ENCODE measurements at regions not wholly inside any gene's neighbourhood (a gene's known extent, or its start where the extent isn't known, plus 50 kb on each side); places are given as distances from the start of the nearest gene placed in this dataset.

GRCh38 chr6:33860006-33860405, 56.2 kb upstream of the MLN start:
- no peak overlapping the region for H3K27ac ChIP-seq (ENCODE audit: low read depth, low read length)
- CTCF ChIA-PET: no interaction called here
- TF ChIP-seq, protein P1, sequence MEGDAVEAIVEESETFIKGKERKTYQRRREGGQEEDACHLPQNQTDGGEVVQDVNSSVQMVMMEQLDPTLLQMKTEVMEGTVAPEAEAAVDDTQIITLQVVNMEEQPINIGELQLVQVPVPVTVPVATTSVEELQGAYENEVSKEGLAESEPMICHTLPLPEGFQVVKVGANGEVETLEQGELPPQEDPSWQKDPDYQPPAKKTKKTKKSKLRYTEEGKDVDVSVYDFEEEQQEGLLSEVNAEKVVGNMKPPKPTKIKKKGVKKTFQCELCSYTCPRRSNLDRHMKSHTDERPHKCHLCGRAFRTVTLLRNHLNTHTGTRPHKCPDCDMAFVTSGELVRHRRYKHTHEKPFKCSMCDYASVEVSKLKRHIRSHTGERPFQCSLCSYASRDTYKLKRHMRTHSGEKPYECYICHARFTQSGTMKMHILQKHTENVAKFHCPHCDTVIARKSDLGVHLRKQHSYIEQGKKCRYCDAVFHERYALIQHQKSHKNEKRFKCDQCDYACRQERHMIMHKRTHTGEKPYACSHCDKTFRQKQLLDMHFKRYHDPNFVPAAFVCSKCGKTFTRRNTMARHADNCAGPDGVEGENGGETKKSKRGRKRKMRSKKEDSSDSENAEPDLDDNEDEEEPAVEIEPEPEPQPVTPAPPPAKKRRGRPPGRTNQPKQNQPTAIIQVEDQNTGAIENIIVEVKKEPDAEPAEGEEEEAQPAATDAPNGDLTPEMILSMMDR (IDR thresholded peaks at IDR 0.05; ENCODE audit: low read depth, low read length): no peak
- POLR2A ChIA-PET: no interaction called here
- peaks cover 42% of the 10 kb centered on the region for H3K27me3 ChIP-seq (ENCODE audit: control insufficient read depth, insufficient read depth, low read length)
- DNase-seq (ENCODE audit: low read depth, low spot score): no peak
- H3K9me3 ChIP-seq (ENCODE audit: control insufficient read depth, insufficient read depth, low read length): no peaks in the 10 kb centered on the region; the same call in 1 of the 2 replicates
- H3K4me3 ChIP-seq (ENCODE audit: low read depth, low read length): no peak overlapping the region

DNA sequence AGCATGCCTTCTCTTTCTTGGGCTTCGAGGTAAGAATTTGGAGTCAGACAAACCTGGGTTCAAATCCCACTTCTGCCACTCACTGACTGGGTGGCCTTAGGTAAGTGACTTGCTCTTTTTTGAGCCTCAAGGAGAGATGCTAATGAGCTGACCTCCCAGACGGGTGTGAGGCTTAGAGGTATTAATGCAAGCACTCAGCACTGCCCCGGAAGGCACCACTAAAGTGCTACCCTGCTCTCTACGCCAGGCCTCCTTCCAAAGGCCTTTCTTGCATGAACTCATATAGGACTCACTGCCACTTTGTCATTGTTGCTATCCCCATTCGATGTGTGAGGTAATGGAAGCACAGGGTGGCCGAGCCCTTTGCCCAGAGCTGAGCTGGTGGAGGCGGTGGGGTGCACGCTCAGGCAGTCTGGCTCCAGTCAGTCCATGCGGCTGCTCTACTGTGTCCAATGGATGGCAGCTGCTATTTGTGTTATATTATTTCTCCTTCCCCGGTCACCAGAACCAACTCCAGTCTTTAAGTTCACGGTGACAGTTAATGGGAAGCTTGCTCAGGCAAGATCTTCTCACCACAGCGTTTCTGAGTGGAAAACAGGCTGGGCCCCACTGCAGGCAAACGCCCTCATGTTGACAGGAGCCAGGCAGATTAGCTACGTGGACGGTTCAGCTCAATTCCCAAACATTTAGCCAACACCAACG, 55.2 kb upstream of the MLN start:
- CTCF ChIA-PET: interaction anchor here (0.6 to 0.7 kb wide), 2 partner anchors 148 to 168 kb away, joined by 3 read pairs; partner anchors contain the start of gene UQCC2
- peaks cover 46% of the 10 kb centered on the region for H3K27me3 ChIP-seq (ENCODE audit: control insufficient read depth, insufficient read depth, low read length)

GRCh38 chr6:33857932-33858475, 54.2 kb upstream of the MLN start:
- Histone ChIP-seq H3K27ac (ENCODE audit: low read depth, low read length) (no peak overlapping the region), H3K9me3 (ENCODE audit: control insufficient read depth, insufficient read depth, low read length) (no peaks in the 10 kb centered on the region; the same call in 1 of the 2 replicates), H3K4me3 (ENCODE audit: low read depth, low read length) (no peak overlapping the region), H3K27me3 (ENCODE audit: control insufficient read depth, insufficient read depth, low read length) (peaks cover 41% of the 10 kb centered on the region)
- no peak for DNase-seq (ENCODE audit: low read depth, low spot score)
- POLR2A ChIA-PET: no interaction called here
- TF ChIP-seq, protein P1 (IDR thresholded peaks at IDR 0.05; ENCODE audit: low read depth, low read length): no peak
- CTCF ChIA-PET: interaction anchor here (0.6 kb wide), 1 partner anchor 147 kb away, joined by 3 read pairs; the partner anchor contains the start of gene UQCC2

More for the DNA sequence above, 55.2 kb upstream of the MLN start:
- DNase-seq (ENCODE audit: low read depth, low spot score): no peak
- TF ChIP-seq, protein P1 (IDR thresholded peaks at IDR 0.05; ENCODE audit: low read depth, low read length): no peak
- Histone ChIP-seq H3K4me3 (ENCODE audit: low read depth, low read length) (no peak overlapping the region), H3K9me3 (ENCODE audit: control insufficient read depth, insufficient read depth, low read length) (no peaks in the 10 kb centered on the region; the same call in 1 of the 2 replicates), H3K27ac (ENCODE audit: low read depth, low read length) (no peak overlapping the region)
- POLR2A ChIA-PET: no interaction called here

GRCh38 chr6:33857093-33857931, 53.5 kb upstream of the MLN start:
- no peak overlapping the region for H3K27ac ChIP-seq (ENCODE audit: low read depth, low read length)
- peaks cover 35% of the 10 kb centered on the region for H3K27me3 ChIP-seq (ENCODE audit: control insufficient read depth, insufficient read depth, low read length)
- no peak for DNase-seq (ENCODE audit: low read depth, low spot score)
- ChIA-PET POLR2A (no interaction called here), CTCF (no interaction called here)
- no peak overlapping the region for H3K4me3 ChIP-seq (ENCODE audit: low read depth, low read length)
- TF ChIP-seq, protein P1 (IDR thresholded peaks at IDR 0.05; ENCODE audit: low read depth, low read length): no peak
- H3K9me3 ChIP-seq (ENCODE audit: control insufficient read depth, insufficient read depth, low read length): no peaks in the 10 kb centered on the region; the same call in 1 of the 2 replicates
